ENCODE measurements at regions not wholly inside any gene's neighbourhood (a gene's known extent, or its start where the extent isn't known, plus 50 kb on each side); places are given as distances from the start of the nearest gene placed in this dataset.

DNA sequence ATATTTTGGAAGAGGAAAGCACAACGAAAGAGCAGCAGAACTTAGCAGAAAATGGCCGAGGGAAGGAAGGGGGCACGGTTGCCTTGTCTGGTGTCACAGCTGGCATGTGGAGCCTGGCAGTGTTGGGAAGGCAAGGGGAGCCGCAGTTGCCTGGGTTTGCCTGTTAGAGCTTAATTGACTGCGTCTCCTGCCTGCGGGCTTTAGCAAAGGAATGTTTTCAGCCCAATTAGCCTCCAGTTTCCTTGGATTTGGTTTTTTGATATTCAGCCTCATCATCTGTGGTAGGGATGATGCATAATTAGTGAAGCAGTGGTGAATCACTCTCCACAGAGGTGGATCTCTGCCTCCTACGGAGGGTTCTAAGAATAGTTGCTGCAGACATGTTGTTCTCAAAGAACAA lies 832.6 kb downstream of the QKI start:
- BruUV-seq (replicated peaks): no TSS peak
- ATAC-seq: no peak
- Histone ChIP-seq H3K36me3 (replicated peaks in 1 of 2; ENCODE audit: control insufficient read depth in 1 of 2, insufficient read depth in 2 of 2, low read length in 2 of 2) (no peaks in the 10 kb centered on the region), H3K79me2 (ENCODE audit: insufficient read depth, low read length) (no peaks in the 10 kb centered on the region), H3K4me1 (ENCODE audit: insufficient read depth, low read length) (no peaks in the 10 kb centered on the region), H3K27me3 (ENCODE audit: control insufficient read depth in 1 of 2, insufficient read depth in 2 of 2, low read length in 2 of 2) (no peaks in the 10 kb centered on the region), H3K9ac (ENCODE audit: insufficient read depth, low read depth, low read length) (no peak overlapping the region), H4K20me1 (ENCODE audit: insufficient read depth, low read length) (no peaks in the 10 kb centered on the region), H3K27ac (ENCODE audit: extremely low read length, insufficient read depth, low read length) (no peak overlapping the region), H3K9me3 (ENCODE audit: low read length) (peaks cover 87% of the 10 kb centered on the region), H3K4me2 (ENCODE audit: low read depth, low read length) (no peak overlapping the region), H3K4me3 (replicated peaks in 1 of 3; ENCODE audit: insufficient read depth in 1 of 3, low read depth in 2 of 3, low read length in 3 of 3) (no peak overlapping the region), H2AFZ (ENCODE audit: low read length) (no peak overlapping the region)
- 5% methylated on average over 7 of the region's 7 CpGs for whole genome bisulfite sequencing (ENCODE audit: low lambda C conversion rate)
- TF ChIP-seq ZNF530 (CRISPR knock-in tag; IDR thresholded peaks at IDR 0.05; ENCODE audit: low read depth) (no peak), SRSF1 (optimal IDR thresholded peaks at IDR 0.05; ENCODE audit: low read depth, low read length) (no peak), ZNF354B (CRISPR knock-in tag; IDR thresholded peaks at IDR 0.05) (no peak), HNRNPL (IDR thresholded peaks at IDR 0.05; ENCODE audit: low read depth, low read length) (no peak), ZNF160 (CRISPR knock-in tag; IDR thresholded peaks at IDR 0.05) (no peak), ZNF678 (CRISPR knock-in tag; IDR thresholded peaks at IDR 0.05) (no peak), ZKSCAN1 (IDR thresholded peaks at IDR 0.05; ENCODE audit: low read length) (no peak), HOXA5 (CRISPR knock-in tag; IDR thresholded peaks at IDR 0.05) (no peak), ZNF143 (CRISPR knock-in tag; IDR thresholded peaks at IDR 0.05) (no peak), ZFP1 (CRISPR knock-in tag; IDR thresholded peaks at IDR 0.05) (no peak), NFKB2 (CRISPR knock-in tag; IDR thresholded peaks at IDR 0.05; ENCODE audit: borderline replicate concordance) (no peak), U2AF1 (optimal IDR thresholded peaks at IDR 0.05; ENCODE audit: low read depth, low read length) (no peak), ZNF225 (CRISPR knock-in tag; IDR thresholded peaks at IDR 0.05) (no peak), KMT2B (CRISPR knock-in tag; IDR thresholded peaks at IDR 0.05) (no peak), MED8 (CRISPR knock-in tag; IDR thresholded peaks at IDR 0.05; ENCODE audit: insufficient replicate concordance) (no peak)
- TF ChIP-seq, protein P1, sequence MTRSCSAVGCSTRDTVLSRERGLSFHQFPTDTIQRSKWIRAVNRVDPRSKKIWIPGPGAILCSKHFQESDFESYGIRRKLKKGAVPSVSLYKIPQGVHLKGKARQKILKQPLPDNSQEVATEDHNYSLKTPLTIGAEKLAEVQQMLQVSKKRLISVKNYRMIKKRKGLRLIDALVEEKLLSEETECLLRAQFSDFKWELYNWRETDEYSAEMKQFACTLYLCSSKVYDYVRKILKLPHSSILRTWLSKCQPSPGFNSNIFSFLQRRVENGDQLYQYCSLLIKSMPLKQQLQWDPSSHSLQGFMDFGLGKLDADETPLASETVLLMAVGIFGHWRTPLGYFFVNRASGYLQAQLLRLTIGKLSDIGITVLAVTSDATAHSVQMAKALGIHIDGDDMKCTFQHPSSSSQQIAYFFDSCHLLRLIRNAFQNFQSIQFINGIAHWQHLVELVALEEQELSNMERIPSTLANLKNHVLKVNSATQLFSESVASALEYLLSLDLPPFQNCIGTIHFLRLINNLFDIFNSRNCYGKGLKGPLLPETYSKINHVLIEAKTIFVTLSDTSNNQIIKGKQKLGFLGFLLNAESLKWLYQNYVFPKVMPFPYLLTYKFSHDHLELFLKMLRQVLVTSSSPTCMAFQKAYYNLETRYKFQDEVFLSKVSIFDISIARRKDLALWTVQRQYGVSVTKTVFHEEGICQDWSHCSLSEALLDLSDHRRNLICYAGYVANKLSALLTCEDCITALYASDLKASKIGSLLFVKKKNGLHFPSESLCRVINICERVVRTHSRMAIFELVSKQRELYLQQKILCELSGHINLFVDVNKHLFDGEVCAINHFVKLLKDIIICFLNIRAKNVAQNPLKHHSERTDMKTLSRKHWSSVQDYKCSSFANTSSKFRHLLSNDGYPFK (CRISPR knock-in tag; IDR thresholded peaks at IDR 0.05; ENCODE audit: borderline replicate concordance): no peak
- TF ChIP-seq, protein P2, sequence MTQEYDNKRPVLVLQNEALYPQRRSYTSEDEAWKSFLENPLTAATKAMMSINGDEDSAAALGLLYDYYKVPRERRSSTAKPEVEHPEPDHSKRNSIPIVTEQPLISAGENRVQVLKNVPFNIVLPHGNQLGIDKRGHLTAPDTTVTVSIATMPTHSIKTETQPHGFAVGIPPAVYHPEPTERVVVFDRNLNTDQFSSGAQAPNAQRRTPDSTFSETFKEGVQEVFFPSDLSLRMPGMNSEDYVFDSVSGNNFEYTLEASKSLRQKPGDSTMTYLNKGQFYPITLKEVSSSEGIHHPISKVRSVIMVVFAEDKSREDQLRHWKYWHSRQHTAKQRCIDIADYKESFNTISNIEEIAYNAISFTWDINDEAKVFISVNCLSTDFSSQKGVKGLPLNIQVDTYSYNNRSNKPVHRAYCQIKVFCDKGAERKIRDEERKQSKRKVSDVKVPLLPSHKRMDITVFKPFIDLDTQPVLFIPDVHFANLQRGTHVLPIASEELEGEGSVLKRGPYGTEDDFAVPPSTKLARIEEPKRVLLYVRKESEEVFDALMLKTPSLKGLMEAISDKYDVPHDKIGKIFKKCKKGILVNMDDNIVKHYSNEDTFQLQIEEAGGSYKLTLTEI (CRISPR knock-in tag; conservative IDR thresholded peaks at IDR 0.05): no peak
- in situ Hi-C loops (cut with HindIII; ENCODE audit: extremely low pct_ligation_motif_present, low pct_unique_long_range_greater_than_20kb): no loop called here
- CTCF ChIA-PET (ENCODE audit: low intra/inter-chr PET ratio, low total read pairs): no interaction called here
- intact Hi-C loops (cut with micrococcal nuclease; ENCODE audit: unreplicated experiment): no loop called here
- FAIRE-seq: no peak
- no peak for DNase-seq (ENCODE audit: low spot score)
- POLR2A ChIA-PET: no interaction called here

Measured in HepG2 (cell line).